ENCODE measurements at regions not wholly inside any gene's neighbourhood (a gene's known extent, or its start where the extent isn't known, plus 50 kb on each side); places are given as distances from the start of the nearest gene placed in this dataset.

DNA sequence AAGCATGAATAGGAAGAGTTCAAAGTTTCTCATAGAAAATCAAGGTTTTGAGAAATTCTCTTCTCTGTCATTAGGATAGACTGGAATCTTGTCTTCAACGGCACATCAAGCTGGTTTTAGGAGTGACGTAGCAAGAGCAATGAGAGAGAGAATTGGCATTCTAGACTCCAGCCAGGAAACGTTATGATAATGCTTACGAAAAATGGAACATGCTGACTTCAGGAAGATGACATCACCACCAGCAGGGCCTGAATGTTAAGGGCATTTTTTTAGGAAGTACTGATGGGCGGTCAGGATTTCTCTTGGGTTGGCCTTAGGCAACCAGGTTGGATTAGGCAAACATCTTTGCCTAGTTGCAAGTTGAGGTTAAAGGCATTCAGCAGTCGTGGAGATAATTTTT lies 213.2 kb upstream of the CTBP2 start:
- H3K36me3 ChIP-seq: no peaks in the 10 kb centered on the region
- no peaks in the 10 kb centered on the region for H3K9me3 ChIP-seq
- no peak overlapping the region for H3K4me3 ChIP-seq
- DNase-seq: no peak
- intact Hi-C loops (cut with DNase I): no loop called here
- FAIRE-seq: no peak
- no peaks in the 10 kb centered on the region for H3K27me3 ChIP-seq
- TF ChIP-seq, protein P1, sequence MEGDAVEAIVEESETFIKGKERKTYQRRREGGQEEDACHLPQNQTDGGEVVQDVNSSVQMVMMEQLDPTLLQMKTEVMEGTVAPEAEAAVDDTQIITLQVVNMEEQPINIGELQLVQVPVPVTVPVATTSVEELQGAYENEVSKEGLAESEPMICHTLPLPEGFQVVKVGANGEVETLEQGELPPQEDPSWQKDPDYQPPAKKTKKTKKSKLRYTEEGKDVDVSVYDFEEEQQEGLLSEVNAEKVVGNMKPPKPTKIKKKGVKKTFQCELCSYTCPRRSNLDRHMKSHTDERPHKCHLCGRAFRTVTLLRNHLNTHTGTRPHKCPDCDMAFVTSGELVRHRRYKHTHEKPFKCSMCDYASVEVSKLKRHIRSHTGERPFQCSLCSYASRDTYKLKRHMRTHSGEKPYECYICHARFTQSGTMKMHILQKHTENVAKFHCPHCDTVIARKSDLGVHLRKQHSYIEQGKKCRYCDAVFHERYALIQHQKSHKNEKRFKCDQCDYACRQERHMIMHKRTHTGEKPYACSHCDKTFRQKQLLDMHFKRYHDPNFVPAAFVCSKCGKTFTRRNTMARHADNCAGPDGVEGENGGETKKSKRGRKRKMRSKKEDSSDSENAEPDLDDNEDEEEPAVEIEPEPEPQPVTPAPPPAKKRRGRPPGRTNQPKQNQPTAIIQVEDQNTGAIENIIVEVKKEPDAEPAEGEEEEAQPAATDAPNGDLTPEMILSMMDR (IDR thresholded peaks at IDR 0.05): no peak
- H3K4me1 ChIP-seq: no peaks in the 10 kb centered on the region
- WGBS, 2 donors: 75 to 85% methylated on average over 6 of the region's 6 CpGs
- H3K27ac ChIP-seq: no peak overlapping the region
- ATAC-seq: no peak

DNA sequence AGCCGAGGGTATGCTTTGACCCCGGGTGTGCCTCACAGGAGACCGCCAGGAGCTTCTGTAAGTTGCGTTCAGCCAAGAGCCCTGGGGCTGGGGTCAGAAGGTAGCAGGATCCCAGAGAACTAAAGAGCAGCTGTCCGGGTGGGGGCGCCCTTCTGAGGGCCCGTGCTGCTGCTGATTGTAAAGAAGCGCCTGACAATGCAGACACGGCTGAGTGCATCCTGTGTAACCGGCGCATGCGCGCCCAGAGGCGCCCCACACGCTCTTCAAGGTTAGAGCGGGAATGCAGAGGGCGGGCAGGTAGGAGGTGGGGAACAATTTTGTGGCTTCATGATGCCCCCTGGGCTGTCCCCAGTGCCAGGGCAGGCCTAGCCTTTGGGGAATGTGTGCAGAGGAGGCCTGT lies 210.2 kb upstream of the CTBP2 start:
- TF ChIP-seq, protein P1 (IDR thresholded peaks at IDR 0.05): no peak

GRCh38 chr10:125369382-125370326 lies 209.3 kb upstream of the CTBP2 start:
- no peaks in the 10 kb centered on the region for H3K9me3 ChIP-seq
- H3K4me1 ChIP-seq: no peaks in the 10 kb centered on the region
- TF ChIP-seq, protein P1 (IDR thresholded peaks at IDR 0.05): no peak
- no peaks in the 10 kb centered on the region for H3K36me3 ChIP-seq
- no peak overlapping the region for H3K27ac ChIP-seq
- no peaks in the 10 kb centered on the region for H3K27me3 ChIP-seq
- ATAC-seq (no peak), DNase-seq (no peak), FAIRE-seq (no peak)
- H3K4me3 ChIP-seq: no peak overlapping the region
- intact Hi-C loops (cut with DNase I): no loop called here
- WGBS, 2 donors: 83 to 89% methylated on average over 12 of the region's 12 CpGs

More for the DNA sequence above, 210.2 kb upstream of the CTBP2 start:
- FAIRE-seq (no peak), ATAC-seq (no peak), DNase-seq (peak in 1 of 6 donors; percentile 34)
- Histone ChIP-seq H3K36me3 (no peaks in the 10 kb centered on the region), H3K4me3 (no peak overlapping the region), H3K9me3 (no peaks in the 10 kb centered on the region), H3K27ac (no peak overlapping the region), H3K27me3 (no peaks in the 10 kb centered on the region), H3K4me1 (no peaks in the 10 kb centered on the region)
- intact Hi-C loops (cut with DNase I): no loop called here
- WGBS, 2 donors: 69 to 72% methylated on average over 17 of the region's 17 CpGs

- Histone ChIP-seq H3K4me3 (no peak overlapping the region), H3K9me3 (no peaks in the 10 kb centered on the region), H3K27ac (no peak overlapping the region), H3K4me1 (no peaks in the 10 kb centered on the region), H3K36me3 (no peaks in the 10 kb centered on the region), H3K27me3 (no peaks in the 10 kb centered on the region)
- intact Hi-C loops (cut with DNase I): no loop called here
- TF ChIP-seq, protein P1 (IDR thresholded peaks at IDR 0.05): no peak
- WGBS, 2 donors: 66 to 77% methylated on average over 1 of the region's 1 CpG
- FAIRE-seq (no peak), DNase-seq (no peak), ATAC-seq (no peak)
Observed at GRCh38 chr10:125368146-125368545, 207.8 kb upstream of the CTBP2 start.

GRCh38 chr10:125363791-125364190 lies 203.4 kb upstream of the CTBP2 start:
- intact Hi-C loops (cut with DNase I): no loop called here
- no peaks in the 10 kb centered on the region for H3K27me3 ChIP-seq
- ATAC-seq: no peak
- no peak for DNase-seq
- no peak overlapping the region for H3K27ac ChIP-seq
- H3K4me1 ChIP-seq: no peaks in the 10 kb centered on the region
- no peak overlapping the region for H3K4me3 ChIP-seq
- H3K36me3 ChIP-seq: no peaks in the 10 kb centered on the region
- no peaks in the 10 kb centered on the region for H3K9me3 ChIP-seq
- FAIRE-seq: no peak
- TF ChIP-seq, protein P1 (IDR thresholded peaks at IDR 0.05): no peak

All from pancreas (tissue), 10 donors.